IMR-90 (cell line): ENCODE measurements at regions not wholly inside any gene's neighbourhood (a gene's known extent, or its start where the extent isn't known, plus 50 kb on each side); places are given as distances from the start of the nearest gene placed in this dataset.

Experiments
- ATAC-seq: fragments of 200-7000 bp; cut with Tn5 transposase; 2 replicates; pipeline ENCODE4 v1.9.1; 2020; ENCODE audit warnings: low read depth, mild to moderate bottlenecking, moderate library complexity
- BruUV-seq: library from RNA; stranded (reverse); fragments of 400-500 nt; replicated peaks from 2 replicates; lab custom pipeline; 2021; lab: Mats Ljungman, UMichigan
- CTCF ChIA-PET: fragments of 300-600 bp; formaldehyde crosslinking; extraction: SDS; loops from one replicate; lab custom pipeline; 2021; ENCODE audit warnings: antibody characterized with exemption; lab: Yijun Ruan, JAX
- POLR2A ChIA-PET: fragments of 300-600 bp; sonication (Branson Sonifier 250); formaldehyde crosslinking; loops from one replicate; lab custom pipeline; 2022; ENCODE audit warnings: antibody characterized with exemption; ENCODE audit not compliant: unreplicated experiment; lab: Charles Lee
- DNase-seq: peaks from one replicate; pipeline ENCODE4 v3.0.0; 2013
- H2AFZ ChIP-seq: replicated peaks from 2 replicates; pipeline ENCODE3; 2013; ENCODE audit warnings: low read length, mild to moderate bottlenecking; ENCODE audit not compliant: poor library complexity
- H2AK5ac ChIP-seq: 2 replicates; pipeline ENCODE4 v1.6.1; 2013; ENCODE audit warnings: low read depth, low read length, inconsistent platforms
- H2AK9ac ChIP-seq: replicated peaks from 2 replicates; pipeline ENCODE3; 2013; ENCODE audit warnings: mild to moderate bottlenecking, low read depth, low read length, moderate library complexity; ENCODE audit not compliant: poor library complexity
- H2BK120ac ChIP-seq: 2 replicates; pipeline ENCODE4 v1.6.1; 2013; ENCODE audit warnings: low read depth, low read length, inconsistent platforms
- H2BK15ac ChIP-seq: 3 replicates; pipeline ENCODE4 v1.6.1; 2013; ENCODE audit warnings: low read depth, low read length, inconsistent platforms
- H2BK20ac ChIP-seq: 2 replicates; pipeline ENCODE4 v1.6.1; 2013; ENCODE audit warnings: low read depth, mild to moderate bottlenecking, inconsistent platforms, low read length, moderate library complexity
- H2BK5ac ChIP-seq: 2 replicates; pipeline ENCODE4 v1.6.1; 2013; ENCODE audit warnings: mild to moderate bottlenecking, low read depth, low read length, inconsistent platforms; ENCODE audit not compliant: poor library complexity, severe bottlenecking
- H3K14ac ChIP-seq: replicated peaks from 2 replicates; pipeline ENCODE4 v1.6.1; 2013; ENCODE audit warnings: low read depth, low read length, inconsistent platforms
- H3K18ac ChIP-seq: 2 replicates; pipeline ENCODE4 v1.6.1; 2013; ENCODE audit warnings: low read depth, low read length, control low read depth
- H3K23ac ChIP-seq: 2 replicates; pipeline ENCODE4 v1.6.1; 2013; ENCODE audit warnings: low read depth, low read length, inconsistent platforms
- H3K27ac ChIP-seq: 2 replicates; pipeline ENCODE4 v1.5.1; 2013; ENCODE audit warnings: mild to moderate bottlenecking, control low read depth, low read length; ENCODE audit not compliant: insufficient read depth
- H3K27me3 ChIP-seq: 2 replicates; pipeline ENCODE4 v1.6.1; 2013; ENCODE audit warnings: low read length; ENCODE audit not compliant: control insufficient read depth, insufficient read depth
- H3K36me3 ChIP-seq: 2 replicates; pipeline ENCODE4 v1.6.1; 2013; ENCODE audit warnings: low read length, mixed read lengths; ENCODE audit not compliant: control insufficient read depth, insufficient read depth
- H3K4ac ChIP-seq: 2 replicates; pipeline ENCODE4 v1.6.1; 2013; ENCODE audit warnings: low read depth, low read length, inconsistent platforms
- H3K4me1 ChIP-seq: 2 replicates; pipeline ENCODE4 v1.6.1; 2013; ENCODE audit warnings: low read length, mixed read lengths; ENCODE audit not compliant: control insufficient read depth, insufficient read depth
- H3K4me2 ChIP-seq: 2 replicates; pipeline ENCODE4 v1.6.1; 2013; ENCODE audit warnings: low read depth, mild to moderate bottlenecking, control low read depth, low read length, moderate library complexity
- H3K4me3 ChIP-seq: 2 replicates; pipeline ENCODE4 v1.5.1; 2013; ENCODE audit warnings: low read depth, mild to moderate bottlenecking, control low read depth, low read length, moderate library complexity; ENCODE audit not compliant: insufficient read depth
- H3K56ac ChIP-seq: 2 replicates; pipeline ENCODE4 v1.6.1; 2013; ENCODE audit warnings: low read length, inconsistent platforms; ENCODE audit not compliant: insufficient read depth; ENCODE audit errors: extremely low read depth
- H3K79me1 ChIP-seq, 2 experiments: 2 replicates each; pipeline ENCODE4 v1.6.1; 2013; ENCODE audit warnings: low read length in 2 of 2, inconsistent platforms in 1 of 2, low read depth in 1 of 2
- H3K9ac ChIP-seq: 2 replicates; pipeline ENCODE4 v1.6.1; 2013; ENCODE audit warnings: low read depth, low read length, control low read depth
- H3K9me1 ChIP-seq: 2 replicates; pipeline ENCODE4 v1.6.1; 2013; ENCODE audit warnings: low read length, inconsistent platforms; ENCODE audit not compliant: insufficient read depth
- H3K9me3 ChIP-seq: 2 replicates; pipeline ENCODE4 v1.6.1; 2013; ENCODE audit warnings: low read length; ENCODE audit not compliant: control insufficient read depth, insufficient read depth
- H4K20me1 ChIP-seq: 2 replicates; pipeline ENCODE4 v1.6.1; 2013; ENCODE audit warnings: low read length, inconsistent platforms; ENCODE audit not compliant: insufficient read depth
- H4K5ac ChIP-seq: 2 replicates; pipeline ENCODE4 v1.6.1; 2013; ENCODE audit warnings: mild to moderate bottlenecking, low read depth, low read length, control low read depth
- H4K8ac ChIP-seq, 2 experiments: 2 replicates each; pipeline ENCODE4 v1.6.1; 2013; ENCODE audit warnings: low read depth in 2 of 2, low read length in 2 of 2, control low read depth in 1 of 2, inconsistent platforms in 1 of 2
- H4K91ac ChIP-seq: 2 replicates; pipeline ENCODE4 v1.6.1; 2013; ENCODE audit warnings: low read depth, low read length, inconsistent platforms; ENCODE audit not compliant: insufficient read depth
- BHLHE40 ChIP-seq: fragments of 150-350 bp; IDR thresholded peaks from 2 replicates; pipeline ENCODE4 v1.6.1; 2016; ENCODE audit warnings: mild to moderate bottlenecking, low read depth, low read length
- CEBPB ChIP-seq: IDR thresholded peaks from 2 replicates; pipeline ENCODE4 v1.6.1; 2012; ENCODE audit warnings: low read depth, low read length, improper control_type of control experiment
- CHD1 ChIP-seq: IDR thresholded peaks from 2 replicates; pipeline ENCODE4 v1.6.1; 2012; ENCODE audit warnings: low read depth, low read length, improper control_type of control experiment
- FOS ChIP-seq: fragments of 150-350 bp; IDR thresholded peaks from 2 replicates; pipeline ENCODE4 v1.6.1; 2016; ENCODE audit warnings: low read depth, low read length
- MAFK ChIP-seq: IDR thresholded peaks from 2 replicates; pipeline ENCODE4 v1.6.1; 2012; ENCODE audit warnings: low read depth, low read length, improper control_type of control experiment
- MAZ ChIP-seq: IDR thresholded peaks from 2 replicates; pipeline ENCODE4 v1.6.1; 2012; ENCODE audit warnings: low read depth, mild to moderate bottlenecking, low read length, improper control_type of control experiment, moderate library complexity, borderline replicate concordance
- MXI1 ChIP-seq: IDR thresholded peaks from 2 replicates; pipeline ENCODE4 v1.6.1; 2012; ENCODE audit warnings: low read depth, mild to moderate bottlenecking, low read length, moderate library complexity, borderline replicate concordance
- NFE2L2 ChIP-seq: fragments of 150-350 bp; IDR thresholded peaks from 2 replicates; pipeline ENCODE4 v1.6.1; 2016; ENCODE audit warnings: low read depth, mild to moderate bottlenecking, low read length
- POLR2A ChIP-seq: IDR thresholded peaks from 2 replicates; pipeline ENCODE4 v1.6.1; 2012; ENCODE audit warnings: mild to moderate bottlenecking, low read depth, low read length
- RAD21 ChIP-seq: IDR thresholded peaks from 2 replicates; pipeline ENCODE4 v1.6.1; 2012; ENCODE audit warnings: low read length, improper control_type of control experiment
- RCOR1 ChIP-seq: IDR thresholded peaks from 2 replicates; pipeline ENCODE4 v1.6.1; 2012; ENCODE audit warnings: mild to moderate bottlenecking, low read length, improper control_type of control experiment; ENCODE audit not compliant: insufficient replicate concordance
- RFX5 ChIP-seq: IDR thresholded peaks from 2 replicates; pipeline ENCODE4 v1.8.0; 2012; ENCODE audit warnings: low read depth, mild to moderate bottlenecking, low read length, moderate library complexity
- SMC3 ChIP-seq: fragments of 150-350 bp; IDR thresholded peaks from 2 replicates; pipeline ENCODE4 v1.6.1; 2016; ENCODE audit warnings: low read depth, mild to moderate bottlenecking, antibody characterized with exemption, low read length, moderate library complexity
- WGBS, 2 experiments: methylation state at CpG; one replicate each; pipeline versions ENCODE4 v1.1.5 to v1.1.7; 2013; ENCODE audit warnings: missing lambda C conversion rate in 2 of 2; ENCODE audit not compliant: insufficient read length in 1 of 2; ENCODE audit errors: extremely low coverage in 2 of 2; 5-methylcytosine and 5-hydroxymethylcytosine counted together
- dilution Hi-C: fragments of 300-500 bp; cut with HindIII; formaldehyde crosslinking; loops from one replicate; pipeline ENCODE4 v1.14.3; 2018; ENCODE audit warnings: low sequenced_read_pairs; ENCODE audit not compliant: unreplicated experiment
- in situ Hi-C: fragments of 300-500 bp; cut with MboI; formaldehyde crosslinking; loops from 3 replicates; pipeline ENCODE4 v1.14.3; 2019; ENCODE audit warnings: low sequenced_read_pairs, inconsistent platforms, mixed read lengths
- intact Hi-C: fragments of 100-400 bp; cut with micrococcal nuclease; formaldehyde crosslinking; loops from 2 replicates; pipeline ENCODE4 v1.10.0; 2022
- TF ChIP-seq, protein P1 (sequence below): conservative IDR thresholded peaks from 2 replicates; pipeline ENCODE4 v1.5.1; 2012; ENCODE audit warnings: mild to moderate bottlenecking, low read depth, low read length, improper control_type of control experiment
- TF ChIP-seq, protein P2 (sequence below): fragments of 150-350 bp; IDR thresholded peaks from 2 replicates; pipeline ENCODE4 v1.6.1; 2017; ENCODE audit warnings: mild to moderate bottlenecking, antibody characterized with exemption, low read length, low read depth
- TF ChIP-seq, protein P3 (sequence below): fragments of 150-350 bp; IDR thresholded peaks from 2 replicates; pipeline ENCODE4 v1.6.1; 2016; ENCODE audit warnings: low read depth, mild to moderate bottlenecking, low read length, moderate library complexity, borderline replicate concordance

DNA sequence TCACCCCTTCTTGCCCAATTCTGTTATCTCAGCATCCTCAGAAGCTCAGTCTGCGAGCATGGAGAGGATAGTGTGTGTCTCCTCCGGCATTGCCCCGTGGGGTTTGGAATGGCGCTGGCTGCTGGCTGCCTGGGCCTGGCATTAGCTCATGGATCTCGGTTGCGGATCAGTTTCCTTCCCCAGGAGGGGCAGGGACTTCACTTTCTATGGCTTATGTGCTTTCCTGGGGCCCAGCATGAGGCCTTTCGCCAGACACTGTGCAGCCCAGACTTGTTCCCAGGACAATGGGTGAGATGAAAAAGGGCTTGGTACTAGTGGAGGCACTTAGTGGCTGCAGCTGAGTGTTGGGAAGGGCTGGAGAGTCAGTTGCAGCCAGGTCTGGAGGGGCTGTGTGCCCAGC, 143.3 kb downstream of the GLI2 start:
- peaks cover 41 to 90% of the 10 kb centered on the region in 2 experiments for H3K79me1 ChIP-seq
- peaks cover 91% of the 10 kb centered on the region for H4K20me1 ChIP-seq
- peaks cover 39% of the 10 kb centered on the region for H3K9me1 ChIP-seq
- no peak overlapping the region for H4K91ac ChIP-seq
- no peak overlapping the region for H3K18ac ChIP-seq
- H2BK5ac ChIP-seq, result no peak overlapping the region
- H2BK20ac ChIP-seq, result no peak overlapping the region
- no peaks in the 10 kb centered on the region for H3K9me3 ChIP-seq
- H3K23ac ChIP-seq, result peak overlapping the region; percentile 10; the same call in 1 of the 2 replicates
- H3K14ac ChIP-seq, result no peak overlapping the region
- no peak overlapping the region for H2AK5ac ChIP-seq
- H2BK15ac ChIP-seq, result no peak overlapping the region
- H4K8ac ChIP-seq, result no peak overlapping the region
- H3K4me3 ChIP-seq, result no peak overlapping the region
- no peak overlapping the region for H3K27ac ChIP-seq
- no peaks in the 10 kb centered on the region for H3K27me3 ChIP-seq
- no peaks in the 10 kb centered on the region for H3K36me3 ChIP-seq
- H3K56ac ChIP-seq, result no peak overlapping the region
- no peak overlapping the region for H3K4me2 ChIP-seq
- peak overlapping the region; percentile 44 for H2AK9ac ChIP-seq
- ATAC-seq (no peak), DNase-seq (no peak)
- peaks cover 20% of the 10 kb centered on the region for H3K4me1 ChIP-seq
- POLR2A ChIA-PET, result no interaction called here
- CTCF ChIA-PET, result no interaction called here
- intact Hi-C loops, result no loop called here
- no TSS peak for BruUV-seq
- in situ Hi-C loops, result no loop called here
- H3K4ac ChIP-seq, result no peak overlapping the region
- H4K5ac ChIP-seq, result no peak overlapping the region
- 90% methylated on average over 4 of the region's 7 CpGs; no CpG with 5 or more reads in 1 of the 2 experiments for WGBS, 2 experiments
- H2AFZ ChIP-seq, result no peak overlapping the region
- no peak overlapping the region for H3K9ac ChIP-seq
- TF ChIP-seq CEBPB, result no peak
- no peak for TF ChIP-seq CHD1
- TF ChIP-seq, protein P1, sequence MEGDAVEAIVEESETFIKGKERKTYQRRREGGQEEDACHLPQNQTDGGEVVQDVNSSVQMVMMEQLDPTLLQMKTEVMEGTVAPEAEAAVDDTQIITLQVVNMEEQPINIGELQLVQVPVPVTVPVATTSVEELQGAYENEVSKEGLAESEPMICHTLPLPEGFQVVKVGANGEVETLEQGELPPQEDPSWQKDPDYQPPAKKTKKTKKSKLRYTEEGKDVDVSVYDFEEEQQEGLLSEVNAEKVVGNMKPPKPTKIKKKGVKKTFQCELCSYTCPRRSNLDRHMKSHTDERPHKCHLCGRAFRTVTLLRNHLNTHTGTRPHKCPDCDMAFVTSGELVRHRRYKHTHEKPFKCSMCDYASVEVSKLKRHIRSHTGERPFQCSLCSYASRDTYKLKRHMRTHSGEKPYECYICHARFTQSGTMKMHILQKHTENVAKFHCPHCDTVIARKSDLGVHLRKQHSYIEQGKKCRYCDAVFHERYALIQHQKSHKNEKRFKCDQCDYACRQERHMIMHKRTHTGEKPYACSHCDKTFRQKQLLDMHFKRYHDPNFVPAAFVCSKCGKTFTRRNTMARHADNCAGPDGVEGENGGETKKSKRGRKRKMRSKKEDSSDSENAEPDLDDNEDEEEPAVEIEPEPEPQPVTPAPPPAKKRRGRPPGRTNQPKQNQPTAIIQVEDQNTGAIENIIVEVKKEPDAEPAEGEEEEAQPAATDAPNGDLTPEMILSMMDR, result no peak
- TF ChIP-seq, protein P2, sequence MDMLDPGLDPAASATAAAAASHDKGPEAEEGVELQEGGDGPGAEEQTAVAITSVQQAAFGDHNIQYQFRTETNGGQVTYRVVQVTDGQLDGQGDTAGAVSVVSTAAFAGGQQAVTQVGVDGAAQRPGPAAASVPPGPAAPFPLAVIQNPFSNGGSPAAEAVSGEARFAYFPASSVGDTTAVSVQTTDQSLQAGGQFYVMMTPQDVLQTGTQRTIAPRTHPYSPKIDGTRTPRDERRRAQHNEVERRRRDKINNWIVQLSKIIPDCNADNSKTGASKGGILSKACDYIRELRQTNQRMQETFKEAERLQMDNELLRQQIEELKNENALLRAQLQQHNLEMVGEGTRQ, result no peak
- no peak for TF ChIP-seq FOS
- no peak for TF ChIP-seq SMC3
- no peak for TF ChIP-seq BHLHE40
- TF ChIP-seq POLR2A, result no peak
- TF ChIP-seq RFX5, result no peak
- no peak for TF ChIP-seq MAFK
- TF ChIP-seq NFE2L2, result no peak
- TF ChIP-seq MXI1, result no peak
- no peak for TF ChIP-seq RCOR1
- TF ChIP-seq, protein P3, sequence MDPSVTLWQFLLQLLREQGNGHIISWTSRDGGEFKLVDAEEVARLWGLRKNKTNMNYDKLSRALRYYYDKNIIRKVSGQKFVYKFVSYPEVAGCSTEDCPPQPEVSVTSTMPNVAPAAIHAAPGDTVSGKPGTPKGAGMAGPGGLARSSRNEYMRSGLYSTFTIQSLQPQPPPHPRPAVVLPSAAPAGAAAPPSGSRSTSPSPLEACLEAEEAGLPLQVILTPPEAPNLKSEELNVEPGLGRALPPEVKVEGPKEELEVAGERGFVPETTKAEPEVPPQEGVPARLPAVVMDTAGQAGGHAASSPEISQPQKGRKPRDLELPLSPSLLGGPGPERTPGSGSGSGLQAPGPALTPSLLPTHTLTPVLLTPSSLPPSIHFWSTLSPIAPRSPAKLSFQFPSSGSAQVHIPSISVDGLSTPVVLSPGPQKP, result no peak
- no peak for TF ChIP-seq RAD21
- no peak for TF ChIP-seq MAZ
- dilution Hi-C loops, result no loop called here
- no peak overlapping the region for H2BK120ac ChIP-seq
